NB4 (cell line): ENCODE measurements at regions not wholly inside any gene's neighbourhood (a gene's known extent, or its start where the extent isn't known, plus 50 kb on each side); places are given as distances from the start of the nearest gene placed in this dataset.

Source experiments
- MYC ChIP-seq: IDR thresholded peaks from 2 replicates; pipeline ENCODE4 v1.6.1; 2011; ENCODE audit warnings: low read depth, low read length
- POLR2A ChIP-seq: IDR thresholded peaks from 2 replicates; pipeline ENCODE4 v1.6.1; 2011; ENCODE audit warnings: mild to moderate bottlenecking; ENCODE audit not compliant: insufficient read length; ENCODE audit errors: extremely low read depth
- TF ChIP-seq, protein P1 (sequence below): IDR thresholded peaks from one replicate; pipeline ENCODE4 v1.5.1; 2012; ENCODE audit warnings: low read depth, low read length

DNA sequence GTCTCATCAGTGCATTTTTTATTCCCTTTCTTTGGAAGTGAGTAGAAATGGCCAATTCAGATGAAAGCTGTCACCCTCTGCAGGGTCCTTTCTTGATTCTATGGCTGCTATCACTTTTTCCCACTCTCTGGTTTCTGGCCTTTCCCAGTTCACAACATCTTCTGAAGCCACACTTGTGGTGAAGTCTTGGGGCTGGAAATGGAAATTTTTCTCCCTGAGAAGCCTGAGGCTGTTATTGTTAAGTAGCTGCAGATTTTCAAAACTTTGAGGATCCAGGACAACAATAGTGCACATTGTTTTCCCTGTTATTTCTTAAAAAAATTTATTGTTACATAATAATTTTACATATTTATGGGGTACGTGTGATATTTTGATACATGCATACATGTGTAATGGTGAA is 250.3 kb upstream of the RASGRP1 start:
- TF ChIP-seq MYC (no peak), POLR2A (no peak)
- TF ChIP-seq, protein P1, sequence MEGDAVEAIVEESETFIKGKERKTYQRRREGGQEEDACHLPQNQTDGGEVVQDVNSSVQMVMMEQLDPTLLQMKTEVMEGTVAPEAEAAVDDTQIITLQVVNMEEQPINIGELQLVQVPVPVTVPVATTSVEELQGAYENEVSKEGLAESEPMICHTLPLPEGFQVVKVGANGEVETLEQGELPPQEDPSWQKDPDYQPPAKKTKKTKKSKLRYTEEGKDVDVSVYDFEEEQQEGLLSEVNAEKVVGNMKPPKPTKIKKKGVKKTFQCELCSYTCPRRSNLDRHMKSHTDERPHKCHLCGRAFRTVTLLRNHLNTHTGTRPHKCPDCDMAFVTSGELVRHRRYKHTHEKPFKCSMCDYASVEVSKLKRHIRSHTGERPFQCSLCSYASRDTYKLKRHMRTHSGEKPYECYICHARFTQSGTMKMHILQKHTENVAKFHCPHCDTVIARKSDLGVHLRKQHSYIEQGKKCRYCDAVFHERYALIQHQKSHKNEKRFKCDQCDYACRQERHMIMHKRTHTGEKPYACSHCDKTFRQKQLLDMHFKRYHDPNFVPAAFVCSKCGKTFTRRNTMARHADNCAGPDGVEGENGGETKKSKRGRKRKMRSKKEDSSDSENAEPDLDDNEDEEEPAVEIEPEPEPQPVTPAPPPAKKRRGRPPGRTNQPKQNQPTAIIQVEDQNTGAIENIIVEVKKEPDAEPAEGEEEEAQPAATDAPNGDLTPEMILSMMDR = no peak
